ENCODE measurements at regions not wholly inside any gene's neighbourhood (a gene's known extent, or its start where the extent isn't known, plus 50 kb on each side); places are given as distances from the start of the nearest gene placed in this dataset.

- TF ChIP-seq PATZ1 (CRISPR knock-in tag; IDR thresholded peaks at IDR 0.05; ENCODE audit: borderline replicate concordance) = no peak
- no peak for TF ChIP-seq CREB5 (CRISPR knock-in tag; IDR thresholded peaks at IDR 0.05; ENCODE audit: low read depth)
- TF ChIP-seq ARNTL (CRISPR knock-in tag; IDR thresholded peaks at IDR 0.05; ENCODE audit: borderline replicate concordance, low read depth) = no peak
- no peak for TF ChIP-seq ZFP3 (CRISPR knock-in tag; IDR thresholded peaks at IDR 0.05)
- TF ChIP-seq CSRNP3 (CRISPR knock-in tag; IDR thresholded peaks at IDR 0.05) = no peak
- no peak for TF ChIP-seq TSHZ2 (CRISPR knock-in tag; IDR thresholded peaks at IDR 0.05)
Observed at GRCh38 chr11:56876621-56877275, 112.0 kb upstream of the OR5AK2 start.
